ENCODE measurements at regions not wholly inside any gene's neighbourhood (a gene's known extent, or its start where the extent isn't known, plus 50 kb on each side); places are given as distances from the start of the nearest gene placed in this dataset.

DNA sequence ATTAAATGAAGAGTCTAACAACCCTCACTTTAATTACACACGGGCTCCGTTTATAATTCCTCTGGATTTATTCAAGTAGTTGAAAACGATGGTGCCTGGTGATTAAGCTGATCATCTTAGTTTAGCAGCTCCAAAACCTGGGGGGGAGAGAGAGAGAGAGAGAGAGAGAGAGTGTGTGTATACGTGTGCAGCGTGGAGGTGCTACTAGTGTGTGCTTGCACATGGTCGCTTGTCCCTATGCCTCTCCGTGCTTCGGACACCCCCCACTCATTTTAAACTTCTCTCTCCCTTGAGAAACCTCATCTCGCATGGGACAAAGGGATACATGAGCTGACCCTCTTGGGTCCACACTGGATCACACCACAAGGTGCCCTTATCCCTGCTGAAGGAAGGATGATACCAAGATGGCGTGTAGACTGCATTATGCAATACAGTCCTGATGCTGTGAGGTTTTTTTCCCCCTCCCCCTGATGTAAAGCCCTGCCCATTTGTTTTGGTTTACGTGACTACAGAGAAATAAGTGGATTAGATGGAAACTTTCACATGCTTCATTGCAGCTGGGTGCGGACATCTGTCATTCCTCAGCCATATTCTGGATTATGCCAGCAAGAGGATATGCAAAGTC is 320.8 kb downstream of the ZNF536 start:
- no peak for DNase-seq
- Histone ChIP-seq H3K4me2 (ENCODE audit: low read depth, low read length, poor library complexity, severe bottlenecking) (no peak overlapping the region), H3K36me3 (ENCODE audit: insufficient read depth, low read length) (no peaks in the 10 kb centered on the region), H3K9ac (ENCODE audit: low read length) (no peak overlapping the region), H3K27me3 (ENCODE audit: low read length) (no peaks in the 10 kb centered on the region), H3K27ac (ENCODE audit: low read length) (no peak overlapping the region), H3K9me2 (replicated peaks; ENCODE audit: insufficient read depth, low read length) (no peaks in the 10 kb centered on the region), H3K4me3 (ENCODE audit: low read length) (no peak overlapping the region), H3K79me2 (ENCODE audit: low read length) (no peaks in the 10 kb centered on the region), H3K4me1 (ENCODE audit: low read length) (no peaks in the 10 kb centered on the region), H3K9me3 (ENCODE audit: low read length) (no peaks in the 10 kb centered on the region), H2AFZ (ENCODE audit: low read length) (no peak overlapping the region), H4K20me1 (ENCODE audit: insufficient read depth, low read depth, low read length) (no peaks in the 10 kb centered on the region)

DNA sequence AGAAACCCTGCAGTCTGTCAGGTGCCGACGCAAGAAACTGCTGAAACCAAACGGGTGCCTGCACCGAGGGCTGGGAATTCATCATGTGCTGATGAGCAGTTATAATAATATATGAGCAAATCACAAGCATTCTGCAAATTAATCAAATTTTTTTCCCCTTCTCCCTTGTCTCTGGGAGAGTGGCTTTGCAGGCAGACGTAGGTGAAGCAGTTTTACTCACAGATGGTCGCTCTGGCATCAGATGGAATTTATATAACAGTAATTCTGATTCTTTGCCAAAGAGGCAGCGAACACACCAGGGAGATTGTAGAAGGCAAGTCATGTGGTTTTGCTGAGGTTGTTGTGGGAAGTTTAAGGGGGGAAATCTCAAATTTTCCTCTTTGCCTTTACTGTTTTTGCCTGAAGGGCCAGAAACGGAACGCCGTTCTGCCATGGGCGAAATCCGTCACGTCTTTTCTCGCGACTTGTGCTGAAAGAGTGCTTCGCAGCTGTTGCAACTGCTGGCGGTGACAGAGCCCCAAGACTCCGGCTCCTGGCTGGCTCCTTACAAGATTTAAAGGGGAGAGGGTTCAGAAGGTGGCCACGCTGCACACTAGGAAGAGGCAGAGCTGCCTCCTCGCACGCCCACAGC is 320.1 kb downstream of the ZNF536 start:
- H4K20me1 ChIP-seq (ENCODE audit: insufficient read depth, low read depth, low read length) = no peaks in the 10 kb centered on the region
- H3K4me1 ChIP-seq (ENCODE audit: low read length) = no peaks in the 10 kb centered on the region
- no peak overlapping the region for H3K9ac ChIP-seq (ENCODE audit: low read length)
- H3K36me3 ChIP-seq (ENCODE audit: insufficient read depth, low read length) = no peaks in the 10 kb centered on the region
- no peak overlapping the region for H3K4me3 ChIP-seq (ENCODE audit: low read length)
- no peak overlapping the region for H3K27ac ChIP-seq (ENCODE audit: low read length)
- no peaks in the 10 kb centered on the region for H3K27me3 ChIP-seq (ENCODE audit: low read length)
- H3K79me2 ChIP-seq (ENCODE audit: low read length) = no peaks in the 10 kb centered on the region
- no peak overlapping the region for H2AFZ ChIP-seq (ENCODE audit: low read length)
- no peak for DNase-seq
- no peaks in the 10 kb centered on the region for H3K9me2 ChIP-seq (replicated peaks; ENCODE audit: insufficient read depth, low read length)
- no peak overlapping the region for H3K4me2 ChIP-seq (ENCODE audit: low read depth, low read length, poor library complexity, severe bottlenecking)
- H3K9me3 ChIP-seq (ENCODE audit: low read length) = no peaks in the 10 kb centered on the region

DNA sequence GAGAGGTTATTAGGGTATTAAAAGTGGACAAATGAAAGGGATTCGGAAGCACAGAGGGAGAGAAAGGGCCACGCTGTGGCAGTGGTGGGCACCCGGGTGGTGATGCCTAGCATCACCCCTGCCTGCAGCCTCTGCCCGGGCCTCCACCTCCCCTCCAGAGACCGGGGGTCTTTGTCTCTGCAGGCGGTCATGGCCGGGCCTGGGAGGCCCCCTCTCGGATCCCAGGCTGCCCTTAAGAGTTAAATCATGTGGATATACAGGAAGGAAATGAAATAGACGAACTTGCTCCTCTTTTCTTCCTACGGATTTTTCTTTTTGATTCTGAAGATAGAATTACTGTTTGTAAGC is 319.6 kb downstream of the ZNF536 start:
- no peaks in the 10 kb centered on the region for H3K4me1 ChIP-seq (ENCODE audit: low read length)
- no peak overlapping the region for H3K27ac ChIP-seq (ENCODE audit: low read length)
- no peak overlapping the region for H3K9ac ChIP-seq (ENCODE audit: low read length)
- H3K36me3 ChIP-seq (ENCODE audit: insufficient read depth, low read length) = no peaks in the 10 kb centered on the region
- H3K27me3 ChIP-seq (ENCODE audit: low read length) = no peaks in the 10 kb centered on the region
- H3K9me2 ChIP-seq (replicated peaks; ENCODE audit: insufficient read depth, low read length) = no peaks in the 10 kb centered on the region
- H3K79me2 ChIP-seq (ENCODE audit: low read length) = no peaks in the 10 kb centered on the region
- no peak overlapping the region for H3K4me3 ChIP-seq (ENCODE audit: low read length)
- no peak overlapping the region for H2AFZ ChIP-seq (ENCODE audit: low read length)
- no peak for DNase-seq
- no peaks in the 10 kb centered on the region for H3K9me3 ChIP-seq (ENCODE audit: low read length)
- H3K4me2 ChIP-seq (ENCODE audit: low read depth, low read length, poor library complexity, severe bottlenecking) = no peak overlapping the region
- H4K20me1 ChIP-seq (ENCODE audit: insufficient read depth, low read depth, low read length) = no peaks in the 10 kb centered on the region

DNA sequence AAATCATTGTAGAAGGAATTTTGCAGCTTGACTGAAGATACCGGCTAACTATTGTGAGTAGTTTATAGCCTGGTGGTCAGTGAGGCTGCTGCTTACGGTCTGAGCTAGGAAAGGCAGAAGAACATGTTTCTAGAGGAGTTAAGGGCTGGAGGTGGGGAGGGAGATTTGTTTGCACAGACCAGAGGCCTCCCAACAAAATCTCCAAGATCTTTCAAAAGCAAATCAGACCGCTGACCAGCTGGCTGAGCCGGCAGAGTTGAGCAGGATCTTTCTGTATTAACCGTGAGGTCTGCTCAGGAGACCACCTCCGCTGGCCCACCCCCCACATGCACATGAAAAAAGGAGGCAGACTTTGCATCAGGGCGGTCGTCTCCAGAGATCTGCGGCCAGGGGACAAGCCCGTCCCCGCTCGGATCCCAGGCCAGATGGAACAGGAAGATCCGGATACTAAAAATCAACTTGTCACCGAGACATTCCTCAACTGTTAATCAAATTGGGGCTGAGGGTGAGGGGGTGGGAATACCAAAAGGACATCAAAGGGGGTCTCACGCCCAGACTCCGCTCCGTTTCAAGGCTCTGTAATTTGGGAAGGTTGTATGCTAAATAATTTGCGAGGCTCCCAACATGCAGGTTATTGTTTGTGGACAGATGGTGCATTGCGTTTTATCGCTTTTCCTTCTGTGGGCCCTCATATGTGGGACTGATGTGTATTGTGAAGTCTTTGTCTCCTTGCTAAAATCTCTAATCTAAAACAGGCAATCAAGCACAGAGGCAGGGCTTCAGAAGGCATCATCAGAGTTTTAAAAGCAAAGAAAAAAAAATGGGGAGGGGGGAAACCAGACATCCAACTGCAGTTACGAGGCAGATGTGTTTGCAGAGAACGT is 319.0 kb downstream of the ZNF536 start:
- H3K4me2 ChIP-seq (ENCODE audit: low read depth, low read length, poor library complexity, severe bottlenecking) = no peak overlapping the region
- H4K20me1 ChIP-seq (ENCODE audit: insufficient read depth, low read depth, low read length) = no peaks in the 10 kb centered on the region
- H3K36me3 ChIP-seq (ENCODE audit: insufficient read depth, low read length) = no peaks in the 10 kb centered on the region
- H3K4me3 ChIP-seq (ENCODE audit: low read length) = no peak overlapping the region
- H2AFZ ChIP-seq (ENCODE audit: low read length) = no peak overlapping the region
- no peaks in the 10 kb centered on the region for H3K9me3 ChIP-seq (ENCODE audit: low read length)
- no peaks in the 10 kb centered on the region for H3K27me3 ChIP-seq (ENCODE audit: low read length)
- no peaks in the 10 kb centered on the region for H3K79me2 ChIP-seq (ENCODE audit: low read length)
- no peak overlapping the region for H3K27ac ChIP-seq (ENCODE audit: low read length)
- no peak for DNase-seq
- no peaks in the 10 kb centered on the region for H3K4me1 ChIP-seq (ENCODE audit: low read length)
- H3K9ac ChIP-seq (ENCODE audit: low read length) = no peak overlapping the region
- no peaks in the 10 kb centered on the region for H3K9me2 ChIP-seq (replicated peaks; ENCODE audit: insufficient read depth, low read length)

DNA sequence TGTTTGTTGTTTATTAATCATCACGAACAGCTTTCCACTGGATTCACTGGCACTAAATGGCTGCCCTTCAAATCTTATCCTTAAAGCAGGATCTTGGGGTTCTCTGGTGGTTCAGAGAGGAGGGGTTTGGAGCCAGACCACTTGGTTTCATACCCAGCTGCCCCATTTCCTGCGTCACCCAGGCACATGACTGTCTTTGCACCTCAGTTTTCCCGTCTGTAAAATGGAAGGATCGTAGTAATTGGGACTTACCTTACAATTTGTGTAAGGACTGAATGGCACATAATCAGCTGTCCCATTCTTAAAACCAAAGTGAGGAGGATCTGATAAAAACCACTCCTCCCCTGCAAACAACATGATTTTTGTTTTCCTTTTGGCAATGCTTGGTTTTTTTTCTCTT is 318.3 kb downstream of the ZNF536 start:
- H3K4me3 ChIP-seq (ENCODE audit: low read length) = no peak overlapping the region
- H3K9ac ChIP-seq (ENCODE audit: low read length) = no peak overlapping the region
- no peaks in the 10 kb centered on the region for H3K9me2 ChIP-seq (replicated peaks; ENCODE audit: insufficient read depth, low read length)
- no peaks in the 10 kb centered on the region for H3K4me1 ChIP-seq (ENCODE audit: low read length)
- DNase-seq = no peak
- H2AFZ ChIP-seq (ENCODE audit: low read length) = no peak overlapping the region
- no peaks in the 10 kb centered on the region for H3K9me3 ChIP-seq (ENCODE audit: low read length)
- H3K79me2 ChIP-seq (ENCODE audit: low read length) = no peaks in the 10 kb centered on the region
- no peak overlapping the region for H3K4me2 ChIP-seq (ENCODE audit: low read depth, low read length, poor library complexity, severe bottlenecking)
- no peak overlapping the region for H3K27ac ChIP-seq (ENCODE audit: low read length)
- H3K36me3 ChIP-seq (ENCODE audit: insufficient read depth, low read length) = no peaks in the 10 kb centered on the region
- no peaks in the 10 kb centered on the region for H3K27me3 ChIP-seq (ENCODE audit: low read length)
- H4K20me1 ChIP-seq (ENCODE audit: insufficient read depth, low read depth, low read length) = no peaks in the 10 kb centered on the region

DNA sequence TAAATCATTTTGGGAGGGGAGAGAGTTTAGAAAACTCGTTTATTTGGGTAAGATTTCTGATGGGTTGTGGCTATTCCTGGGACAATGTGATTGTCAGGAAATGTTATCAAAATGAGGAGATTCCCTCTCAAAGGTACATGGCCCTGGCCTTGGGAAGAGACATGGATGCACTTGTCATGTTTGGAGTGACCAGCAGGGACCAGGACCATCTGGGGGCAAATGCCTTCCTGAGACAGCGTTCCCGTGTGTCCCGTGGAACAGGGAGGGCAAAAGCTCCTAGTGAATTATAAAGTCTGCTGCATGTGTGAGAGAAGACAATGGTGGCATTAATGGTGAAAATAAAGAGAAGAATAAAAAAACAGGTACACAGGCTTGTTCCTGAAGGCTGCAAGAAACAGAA is 317.3 kb downstream of the ZNF536 start:
- no peak for DNase-seq
- no peak overlapping the region for H3K4me3 ChIP-seq (ENCODE audit: low read length)
- H3K9ac ChIP-seq (ENCODE audit: low read length) = no peak overlapping the region
- H3K79me2 ChIP-seq (ENCODE audit: low read length) = no peaks in the 10 kb centered on the region
- no peaks in the 10 kb centered on the region for H3K9me2 ChIP-seq (replicated peaks; ENCODE audit: insufficient read depth, low read length)
- no peak overlapping the region for H2AFZ ChIP-seq (ENCODE audit: low read length)
- no peaks in the 10 kb centered on the region for H3K4me1 ChIP-seq (ENCODE audit: low read length)
- H3K27ac ChIP-seq (ENCODE audit: low read length) = no peak overlapping the region
- no peaks in the 10 kb centered on the region for H3K36me3 ChIP-seq (ENCODE audit: insufficient read depth, low read length)
- no peaks in the 10 kb centered on the region for H3K27me3 ChIP-seq (ENCODE audit: low read length)
- H4K20me1 ChIP-seq (ENCODE audit: insufficient read depth, low read depth, low read length) = no peaks in the 10 kb centered on the region
- H3K4me2 ChIP-seq (ENCODE audit: low read depth, low read length, poor library complexity, severe bottlenecking) = no peak overlapping the region
- no peaks in the 10 kb centered on the region for H3K9me3 ChIP-seq (ENCODE audit: low read length)

DNA sequence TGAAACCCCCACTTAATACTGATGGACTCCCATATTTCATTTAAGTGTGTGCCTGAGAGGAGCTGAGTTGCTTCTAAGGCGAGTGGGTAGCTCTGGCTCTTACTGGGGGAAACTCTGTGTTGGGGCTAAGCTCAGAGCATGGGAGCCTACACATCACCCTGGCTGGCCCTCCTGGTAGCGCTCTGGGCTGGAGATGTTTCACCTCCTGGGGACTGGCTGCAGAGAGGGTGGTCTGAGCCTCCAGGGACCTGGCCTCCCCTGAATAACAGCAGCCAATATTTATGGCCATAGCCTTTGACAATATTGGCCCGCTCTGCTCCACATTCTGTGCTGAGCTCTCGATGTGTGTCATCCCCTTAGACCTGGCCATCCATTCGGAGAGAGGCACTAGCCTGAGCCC is 316.5 kb downstream of the ZNF536 start:
- Histone ChIP-seq H3K9ac (ENCODE audit: low read length) (no peak overlapping the region), H3K4me1 (ENCODE audit: low read length) (no peaks in the 10 kb centered on the region), H3K4me3 (ENCODE audit: low read length) (no peak overlapping the region), H3K9me3 (ENCODE audit: low read length) (no peaks in the 10 kb centered on the region), H3K36me3 (ENCODE audit: insufficient read depth, low read length) (no peaks in the 10 kb centered on the region), H3K79me2 (ENCODE audit: low read length) (no peaks in the 10 kb centered on the region), H2AFZ (ENCODE audit: low read length) (no peak overlapping the region), H3K4me2 (ENCODE audit: low read depth, low read length, poor library complexity, severe bottlenecking) (no peak overlapping the region), H3K9me2 (replicated peaks; ENCODE audit: insufficient read depth, low read length) (no peaks in the 10 kb centered on the region), H4K20me1 (ENCODE audit: insufficient read depth, low read depth, low read length) (no peaks in the 10 kb centered on the region), H3K27me3 (ENCODE audit: low read length) (no peaks in the 10 kb centered on the region), H3K27ac (ENCODE audit: low read length) (no peak overlapping the region)
- no peak for DNase-seq

DNA sequence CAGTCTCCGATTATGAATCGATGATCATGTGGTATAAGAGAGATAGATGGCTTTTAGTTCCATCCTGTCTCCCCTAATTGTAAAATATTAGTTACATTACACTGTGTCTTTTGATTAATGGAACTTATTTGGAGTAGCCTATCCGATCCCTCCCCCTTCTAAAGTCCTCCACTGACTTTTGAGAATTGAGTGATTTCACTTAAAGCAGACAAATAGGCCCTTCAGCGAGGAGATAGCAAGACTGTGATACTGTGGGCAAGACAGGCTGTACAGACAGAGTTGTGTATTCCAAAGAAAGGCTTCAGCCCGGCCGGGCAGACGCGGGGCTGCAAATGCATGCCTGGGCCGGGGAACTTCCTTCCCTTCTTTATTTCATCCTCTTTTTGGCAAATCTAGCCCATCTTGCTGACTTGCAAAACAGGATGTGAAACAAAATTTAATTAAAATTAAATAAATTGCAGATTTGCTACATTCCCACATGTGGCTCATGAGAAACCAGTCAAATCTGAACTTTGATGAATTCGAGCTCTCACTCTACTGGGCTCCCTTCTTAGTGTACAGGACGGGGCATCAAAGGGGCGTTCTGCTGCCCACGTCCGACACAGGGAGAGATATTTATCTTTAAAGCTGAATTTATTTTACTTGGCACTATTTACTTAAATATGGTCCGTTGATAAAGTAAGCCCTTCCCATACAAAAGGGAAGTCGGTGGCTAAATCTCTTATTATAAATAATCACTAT is 314.8 kb downstream of the ZNF536 start:
- H2AFZ ChIP-seq (ENCODE audit: low read length) = no peak overlapping the region
- no peaks in the 10 kb centered on the region for H3K9me3 ChIP-seq (ENCODE audit: low read length)
- H3K4me1 ChIP-seq (ENCODE audit: low read length) = no peaks in the 10 kb centered on the region
- H3K27me3 ChIP-seq (ENCODE audit: low read length) = no peaks in the 10 kb centered on the region
- no peak overlapping the region for H3K4me2 ChIP-seq (ENCODE audit: low read depth, low read length, poor library complexity, severe bottlenecking)
- H3K79me2 ChIP-seq (ENCODE audit: low read length) = no peaks in the 10 kb centered on the region
- no peak overlapping the region for H3K9ac ChIP-seq (ENCODE audit: low read length)
- H3K27ac ChIP-seq (ENCODE audit: low read length) = no peak overlapping the region
- no peak for DNase-seq
- H3K4me3 ChIP-seq (ENCODE audit: low read length) = no peak overlapping the region
- H3K36me3 ChIP-seq (ENCODE audit: insufficient read depth, low read length) = no peaks in the 10 kb centered on the region
- no peaks in the 10 kb centered on the region for H3K9me2 ChIP-seq (replicated peaks; ENCODE audit: insufficient read depth, low read length)
- no peaks in the 10 kb centered on the region; the same call in 1 of the 2 replicates for H4K20me1 ChIP-seq (ENCODE audit: insufficient read depth, low read depth, low read length)

Measured in Karpas-422 (cell line).